GM18519 (cell line): ENCODE measurements at regions not wholly inside any gene's neighbourhood (a gene's known extent, or its start where the extent isn't known, plus 50 kb on each side); places are given as distances from the start of the nearest gene placed in this dataset.

Experiments used
- ATAC-seq: cut with Tn5 transposase; IDR thresholded peaks from one replicate; pipeline ENCODE4 v1.9.1; 2021; ENCODE audit warnings: mild to moderate bottlenecking, moderate library complexity; ENCODE audit not compliant: unreplicated experiment, low FRiP score

GRCh38 chr17:73722165-73722564, 77.9 kb upstream of the SDK2 start:
- ATAC-seq = no peak

GRCh38 chr17:73723317-73723716, 79.1 kb upstream of the SDK2 start:
- ATAC-seq = no peak

DNA sequence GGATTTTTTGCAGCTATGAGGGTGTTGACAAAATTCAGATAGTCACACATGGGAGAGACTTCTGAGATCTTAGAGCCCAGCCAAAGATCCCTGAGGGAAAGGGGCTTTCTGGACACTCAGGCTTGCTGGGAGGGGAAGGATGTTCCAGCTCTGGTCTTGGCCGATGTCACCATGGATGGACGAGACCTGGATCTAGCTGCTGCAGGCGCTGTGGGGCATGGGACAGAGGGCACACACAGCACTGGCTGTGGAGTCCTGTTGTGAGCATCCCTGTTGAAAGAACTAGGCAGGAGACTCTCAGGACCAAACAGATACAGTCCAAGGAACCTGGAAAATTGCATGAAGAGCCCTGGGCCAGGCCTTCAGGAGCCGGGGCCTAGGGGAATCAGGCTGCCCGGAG, 80.1 kb upstream of the SDK2 start:
- ATAC-seq = no peak

GRCh38 chr17:73724990-73725389, 80.7 kb upstream of the SDK2 start:
- ATAC-seq = no peak

GRCh38 chr17:73725794-73726515, 81.7 kb upstream of the SDK2 start:
- no peak for ATAC-seq

GRCh38 chr17:73727941-73728340, 83.7 kb upstream of the SDK2 start:
- ATAC-seq = no peak

GRCh38 chr17:73729101-73729500, 84.9 kb upstream of the SDK2 start:
- no peak for ATAC-seq

GRCh38 chr17:73731733-73732132, 87.5 kb upstream of the SDK2 start:
- ATAC-seq = no peak

- no peak for ATAC-seq
Observed at GRCh38 chr17:73733517-73733916, 89.3 kb upstream of the SDK2 start.

DNA sequence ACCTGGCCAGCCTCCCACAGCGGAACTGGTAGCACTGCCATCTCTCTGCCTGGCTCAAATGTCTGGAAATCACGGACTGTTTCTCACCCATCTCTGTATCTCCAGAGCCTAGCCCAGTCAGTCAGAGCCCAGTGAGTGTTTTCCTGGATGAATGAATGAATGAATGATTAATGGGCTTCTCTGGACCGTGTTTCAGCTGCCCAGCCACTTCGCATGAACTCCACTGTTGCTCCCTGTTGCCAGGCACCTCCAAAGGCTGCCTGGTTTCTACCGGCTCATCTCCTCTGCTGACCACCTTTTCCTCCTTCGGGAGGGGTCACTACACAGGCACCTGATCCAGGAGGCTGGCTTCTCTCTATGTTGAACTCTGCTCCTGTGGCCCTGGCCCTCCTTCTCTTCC, 91.0 kb upstream of the SDK2 start:
- ATAC-seq = no peak

DNA sequence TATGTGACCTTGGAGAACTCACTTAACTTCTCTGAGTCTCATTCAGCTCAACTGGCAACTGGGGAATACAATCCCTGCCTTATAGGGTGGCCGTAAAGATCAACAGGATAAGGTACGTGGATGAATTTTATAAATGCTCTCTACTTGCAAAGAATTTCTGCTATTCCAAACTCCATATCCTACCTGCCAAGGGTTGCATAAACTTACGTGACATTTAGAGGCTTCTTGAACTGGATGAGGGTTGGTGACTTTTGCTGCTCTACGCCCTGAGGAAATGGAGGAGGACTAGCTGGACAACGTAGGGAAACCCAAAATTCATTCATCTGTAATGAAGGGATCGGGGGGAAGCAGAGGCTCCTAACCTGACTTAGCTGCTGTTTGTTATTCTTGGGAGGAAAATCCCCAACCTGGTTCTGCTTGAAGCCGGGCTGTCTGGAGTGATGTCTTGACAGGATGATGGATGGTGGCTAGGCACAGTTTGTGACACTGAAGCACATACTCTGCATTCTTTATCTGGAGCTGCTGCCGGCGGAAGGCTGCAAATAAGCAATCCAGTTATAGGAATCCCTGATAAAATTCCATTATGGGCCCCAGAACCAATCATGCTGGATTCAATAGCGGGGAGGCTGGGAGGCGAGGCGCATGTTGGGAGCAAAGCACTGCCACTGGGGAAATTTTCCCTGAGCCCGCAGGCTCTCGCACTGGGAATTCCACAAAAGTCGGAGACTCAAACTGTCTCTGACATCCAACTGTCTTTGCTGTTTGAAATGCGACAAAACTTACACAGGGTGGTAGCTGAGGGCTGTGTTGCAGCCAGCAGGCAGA, 94.7 kb upstream of the SDK2 start:
- ATAC-seq = no peak

GRCh38 chr17:73740370-73740769, 96.1 kb upstream of the SDK2 start:
- no peak for ATAC-seq

GRCh38 chr17:73742948-73743381, 98.7 kb upstream of the SDK2 start:
- ATAC-seq = no peak

DNA sequence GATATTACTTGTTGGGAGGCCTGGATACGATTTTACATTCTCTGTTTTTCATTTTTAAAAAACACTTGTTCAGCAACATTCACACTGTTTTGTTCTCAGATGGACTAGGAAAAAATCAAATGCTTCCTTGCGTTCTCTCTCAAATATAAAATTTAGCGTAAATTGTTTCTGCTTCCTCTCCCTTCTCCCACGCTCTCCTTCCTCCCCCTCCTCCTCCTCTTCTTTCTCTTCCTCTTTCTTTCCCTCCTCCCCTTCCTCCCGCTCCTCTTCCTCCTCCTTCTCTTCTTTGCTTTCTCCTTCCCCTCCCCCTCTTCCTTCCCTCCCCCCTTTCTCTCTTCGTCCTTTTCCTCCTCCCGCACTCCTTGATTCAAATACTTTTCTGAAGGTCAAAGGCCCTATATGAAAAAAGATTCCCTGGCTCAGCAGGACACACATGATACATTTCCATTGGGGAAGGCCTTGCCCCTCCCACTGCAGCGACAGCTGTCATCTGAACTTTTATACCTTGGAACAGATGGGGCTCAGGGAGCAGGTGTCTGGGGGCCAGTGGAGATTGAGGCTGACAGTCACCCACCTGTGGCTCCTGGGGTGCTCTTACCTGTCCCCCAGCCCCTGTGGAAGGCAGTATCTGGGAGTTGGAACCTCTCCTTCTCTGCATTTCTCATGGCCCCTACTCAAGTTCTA, 99.4 kb upstream of the SDK2 start:
- ATAC-seq = no peak

- no peak for ATAC-seq
Observed at GRCh38 chr17:73744411-73744810, 100.2 kb upstream of the SDK2 start.

- no peak for ATAC-seq
Observed at GRCh38 chr17:73746314-73747073, 102.2 kb upstream of the SDK2 start.

GRCh38 chr17:73747221-73748002, 103.2 kb upstream of the SDK2 start:
- no peak for ATAC-seq

GRCh38 chr17:73748508-73748907, 104.3 kb upstream of the SDK2 start:
- no peak for ATAC-seq

DNA sequence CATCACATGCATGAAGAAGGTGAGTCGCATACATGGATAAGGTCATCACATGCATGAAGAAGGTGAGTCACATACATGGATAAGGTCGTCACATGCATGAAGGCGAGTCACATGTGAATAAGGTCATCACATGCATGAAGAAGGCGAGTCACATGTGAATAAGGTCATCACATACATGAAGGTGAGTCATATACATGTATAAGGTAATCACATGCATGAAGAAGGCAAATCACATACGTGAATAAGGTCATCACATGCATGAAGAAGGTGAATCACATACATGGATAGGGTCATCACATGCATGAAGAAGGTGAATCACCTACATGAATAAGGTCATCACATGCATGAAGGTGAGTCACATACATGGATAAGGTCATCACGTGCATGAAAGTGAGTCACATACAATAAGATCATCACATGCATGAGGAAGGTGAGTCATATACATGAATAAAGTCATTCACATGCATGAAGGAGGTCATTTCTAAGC, 105.1 kb upstream of the SDK2 start:
- no peak for ATAC-seq
